Naive B cell (primary cell): ENCODE measurements at regions not wholly inside any gene's neighbourhood (a gene's known extent, or its start where the extent isn't known, plus 50 kb on each side); places are given as distances from the start of the nearest gene placed in this dataset.

Experiments
- ATAC-seq, 2 donors: fragments of 150-1000 bp; cut with Tn5 transposase; 2 replicates each; pipeline ENCODE4 v1.10.0; 2021; ENCODE audit warnings: low read depth in 2 of 2, mild to moderate bottlenecking in 2 of 2, moderate library complexity in 2 of 2
- DNase-seq: peaks from one replicate; pipeline ENCODE4 v3.0.0; 2022
- H3K27ac Mint-ChIP-seq, 6 donors: one replicate each; pipeline ENCODE4 v1.8.0; 2020 to 2022; ENCODE audit warnings: mild to moderate bottlenecking in 6 of 6, mixed read lengths in 6 of 6, moderate library complexity in 5 of 6, inconsistent platforms in 2 of 6
- H3K27me3 Mint-ChIP-seq, 3 donors: one replicate each; pipeline ENCODE4 v1.8.0; 2021 to 2022; ENCODE audit warnings: mixed read lengths in 3 of 3, mild to moderate bottlenecking in 1 of 3
- H3K36me3 Mint-ChIP-seq, 2 donors: one replicate each; pipeline ENCODE4 v1.8.0; 2020 to 2022; ENCODE audit warnings: mixed read lengths in 2 of 2, inconsistent platforms in 1 of 2, mild to moderate bottlenecking in 1 of 2
- H3K4me1 Mint-ChIP-seq, 3 donors: one replicate each; pipeline ENCODE4 v1.8.0; 2020 to 2022; ENCODE audit warnings: mixed read lengths in 3 of 3, inconsistent platforms in 1 of 3, mild to moderate bottlenecking in 1 of 3, moderate library complexity in 1 of 3
- H3K4me3 Mint-ChIP-seq, 8 donors: one replicate each; pipeline ENCODE4 v1.8.0; 2020 to 2022; ENCODE audit warnings: mild to moderate bottlenecking in 8 of 8, mixed read lengths in 8 of 8, moderate library complexity in 8 of 8, inconsistent platforms in 2 of 8
- H3K9me3 Mint-ChIP-seq, 7 donors: one replicate each; pipeline ENCODE4 v1.8.0; 2020 to 2022; ENCODE audit warnings: mixed read lengths in 7 of 7, mild to moderate bottlenecking in 5 of 7, inconsistent platforms in 2 of 7, moderate library complexity in 1 of 7

DNA sequence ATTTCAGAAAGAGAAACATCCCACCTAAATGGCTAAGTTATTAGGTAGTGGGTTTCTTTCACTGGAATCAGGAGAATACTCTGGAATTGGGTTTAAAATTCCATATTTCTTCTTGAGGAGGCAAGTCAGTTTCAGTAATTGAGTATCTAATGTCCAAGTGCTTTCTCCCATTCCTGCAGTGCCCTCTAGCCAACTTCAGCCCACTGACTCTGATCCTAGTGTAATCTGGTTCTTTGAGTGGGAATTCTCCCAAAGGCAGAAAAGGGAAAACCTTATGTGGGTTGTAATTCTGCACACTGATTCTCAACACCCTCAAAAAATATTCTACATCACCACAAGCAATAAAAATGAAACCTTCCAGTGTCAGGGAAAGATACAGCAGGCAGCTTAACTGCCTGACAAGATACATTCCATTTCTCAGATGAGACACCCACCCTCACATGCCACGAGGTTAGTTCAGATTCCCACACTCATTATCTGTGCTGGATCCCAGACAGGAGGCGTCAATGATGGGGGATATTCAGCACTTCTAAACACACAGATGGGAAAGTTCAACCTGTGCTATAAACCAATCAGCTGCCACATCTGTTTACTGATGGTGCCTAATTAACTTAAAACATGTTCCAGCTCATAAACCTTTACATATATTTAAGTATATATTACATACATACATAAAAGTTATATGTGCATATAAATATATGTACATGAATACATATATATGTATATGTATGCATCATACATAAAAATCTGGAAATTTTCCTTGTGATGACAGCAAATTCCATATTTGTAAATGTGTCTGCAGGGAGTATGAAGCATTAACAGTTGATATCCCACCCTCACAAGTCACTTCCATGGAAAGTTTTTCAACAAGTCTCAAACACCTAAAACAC, 833.4 kb upstream of the AMELY start:
- ATAC-seq (no peak), DNase-seq (no peak)
- H3K27ac Mint-ChIP-seq, result no peak overlapping the region
- H3K36me3 Mint-ChIP-seq, result no peaks in the 10 kb centered on the region
- no peak overlapping the region for H3K4me3 Mint-ChIP-seq
- H3K27me3 Mint-ChIP-seq, result peaks cover 0 to 5% (median 0%) of the 10 kb centered on the region in 3 donors
- H3K4me1 Mint-ChIP-seq, result no peaks in the 10 kb centered on the region
- no peaks in the 10 kb centered on the region for H3K9me3 Mint-ChIP-seq

DNA sequence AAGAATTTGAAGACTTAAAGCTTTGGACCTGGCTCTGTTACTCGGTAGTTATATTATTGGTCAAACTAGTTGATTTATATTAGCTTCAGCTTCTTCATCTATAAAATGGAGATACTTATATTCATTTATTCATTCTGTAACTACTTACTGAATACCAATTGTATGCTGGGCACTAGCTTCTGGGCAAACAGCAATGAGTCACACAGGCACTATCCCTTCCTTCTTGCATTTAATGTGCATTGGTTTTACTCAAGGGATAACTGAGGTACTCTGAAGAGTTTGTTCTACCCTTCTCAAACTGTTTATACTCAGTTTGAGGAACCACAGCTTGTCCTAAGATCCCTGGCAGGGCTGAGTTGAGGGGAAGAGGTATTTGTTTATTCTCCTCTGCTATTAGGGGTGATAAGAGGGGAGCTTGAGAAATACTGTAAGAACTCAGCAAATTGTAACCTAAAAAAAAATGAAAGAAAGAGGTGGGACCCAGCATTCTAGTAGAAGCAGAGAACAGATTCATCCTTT, 825.4 kb upstream of the AMELY start:
- Mint-ChIP-seq H3K27ac (no peak overlapping the region), H3K9me3 (no peaks in the 10 kb centered on the region), H3K4me1 (no peaks in the 10 kb centered on the region), H3K27me3 (peaks cover 0 to 5% (median 0%) of the 10 kb centered on the region in 3 donors), H3K36me3 (no peaks in the 10 kb centered on the region), H3K4me3 (no peak overlapping the region)
- ATAC-seq (no peak), DNase-seq (no peak)

DNA sequence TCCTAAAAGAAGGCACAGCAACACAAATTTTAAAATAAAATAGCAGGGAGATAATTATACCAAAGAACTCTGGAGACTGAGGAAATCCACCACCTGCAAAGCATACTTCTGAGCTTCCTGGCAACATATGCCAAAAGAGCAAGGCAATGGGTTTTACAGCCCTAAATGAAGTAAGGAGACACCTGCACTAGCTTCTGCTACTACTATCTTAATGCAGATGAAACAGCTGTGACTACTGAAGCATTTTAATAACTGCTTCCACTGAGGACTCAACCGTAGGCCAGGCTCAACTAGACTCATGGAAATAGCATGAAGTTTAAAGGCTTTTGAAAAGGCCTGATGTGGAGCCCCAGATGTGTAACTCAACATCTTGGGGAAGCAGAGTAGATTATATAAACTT, 820.1 kb upstream of the AMELY start:
- no peak overlapping the region for H3K4me3 Mint-ChIP-seq
- no peaks in the 10 kb centered on the region for H3K36me3 Mint-ChIP-seq
- peaks cover 0 to 31% (median 0%) of the 10 kb centered on the region in 3 donors for H3K4me1 Mint-ChIP-seq
- H3K27ac Mint-ChIP-seq, result no peak overlapping the region
- no peak for ATAC-seq
- no peaks in the 10 kb centered on the region for H3K9me3 Mint-ChIP-seq
- no peaks in the 10 kb centered on the region for H3K27me3 Mint-ChIP-seq
- no peak for DNase-seq

DNA sequence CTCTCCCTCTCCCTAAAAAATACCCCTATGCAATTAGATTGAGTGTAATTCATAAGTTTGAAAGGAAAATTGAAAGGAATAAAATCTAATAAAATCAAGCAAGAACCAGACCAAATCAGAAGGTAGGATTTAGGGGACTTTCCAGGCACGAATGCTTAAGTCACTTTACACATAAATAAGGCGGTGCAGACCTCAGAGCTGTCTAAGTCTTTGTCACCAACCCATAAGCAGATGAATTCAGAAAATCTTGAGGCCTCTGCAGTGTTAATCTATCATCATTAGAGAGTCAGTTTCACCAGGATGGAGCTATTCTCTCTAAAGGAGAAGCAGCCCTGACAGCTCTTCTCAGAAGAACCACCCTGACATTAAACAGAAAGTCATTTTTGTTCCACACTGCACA, 819.1 kb upstream of the AMELY start:
- peak overlapping the region in 2 of 8 donors; percentile 27 to 39 for H3K4me3 Mint-ChIP-seq
- H3K4me1 Mint-ChIP-seq, result peaks cover 0 to 40% (median 0%) of the 10 kb centered on the region in 3 donors
- no peaks in the 10 kb centered on the region for H3K9me3 Mint-ChIP-seq
- peak overlapping the region in 1 of 6 donors; percentile 76 for H3K27ac Mint-ChIP-seq
- DNase-seq (no peak), ATAC-seq (peak in 1 of 2 donors; percentile 67)
- H3K36me3 Mint-ChIP-seq, result no peaks in the 10 kb centered on the region
- no peaks in the 10 kb centered on the region for H3K27me3 Mint-ChIP-seq

DNA sequence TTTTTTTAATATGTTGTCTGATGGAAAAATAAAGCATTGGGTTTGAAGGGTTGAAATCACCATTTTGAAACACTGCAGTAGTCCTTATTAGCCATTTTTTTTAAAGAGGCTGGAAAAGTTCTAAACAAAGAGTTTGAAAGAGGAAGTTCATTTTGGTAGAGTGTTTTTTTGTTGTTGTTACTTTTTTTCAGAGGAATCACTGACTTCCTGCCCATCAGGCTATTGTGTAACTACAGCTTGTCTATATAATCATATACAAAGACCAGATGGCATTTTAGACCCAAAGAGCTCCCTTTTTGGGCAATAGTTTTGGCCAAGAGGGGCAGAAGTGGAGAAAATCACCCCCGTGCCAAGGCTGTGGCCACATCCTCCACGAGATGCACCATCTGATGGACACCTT, 818.5 kb upstream of the AMELY start:
- peak overlapping the region in 2 of 8 donors; percentile 27 to 39 for H3K4me3 Mint-ChIP-seq
- no peaks in the 10 kb centered on the region for H3K36me3 Mint-ChIP-seq
- ATAC-seq (peak in 1 of 2 donors; percentile 72), DNase-seq (no peak)
- H3K4me1 Mint-ChIP-seq, result peaks cover 0 to 46% (median 0%) of the 10 kb centered on the region in 3 donors
- H3K9me3 Mint-ChIP-seq, result no peaks in the 10 kb centered on the region
- no peaks in the 10 kb centered on the region for H3K27me3 Mint-ChIP-seq
- peak overlapping the region in 1 of 6 donors; percentile 76 for H3K27ac Mint-ChIP-seq

DNA sequence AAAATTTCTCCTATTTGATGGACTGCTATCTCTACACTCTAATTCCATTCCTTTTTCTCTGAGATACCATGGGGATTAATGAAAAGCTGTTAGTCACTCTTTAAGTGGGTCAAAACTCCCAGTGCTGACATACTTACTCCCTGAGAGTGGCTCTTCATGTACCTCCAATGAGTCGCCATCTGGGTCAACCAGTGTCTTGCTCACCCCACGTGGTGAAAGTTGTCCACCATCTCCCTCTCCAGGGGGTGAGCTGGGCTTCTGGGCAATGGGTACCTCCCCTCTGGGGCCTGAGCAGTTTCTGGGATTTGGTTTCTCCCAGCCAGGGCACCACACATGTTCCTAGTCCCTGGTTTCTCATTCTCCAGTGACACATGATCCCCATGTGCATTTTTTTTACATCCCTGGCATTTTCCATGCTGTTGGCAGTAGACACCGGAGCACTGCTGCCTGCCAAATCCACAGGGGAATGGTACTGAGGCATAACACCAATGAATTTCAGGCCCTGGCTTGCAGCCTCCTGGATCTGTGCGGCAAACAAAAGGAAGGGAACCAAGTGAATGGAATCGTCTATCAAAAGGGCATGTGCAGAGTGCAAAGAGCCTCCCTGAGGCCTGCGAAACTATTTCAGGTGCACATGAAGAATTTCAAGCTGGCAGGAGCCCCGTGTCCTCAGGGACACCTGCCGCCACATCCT, 817.9 kb upstream of the AMELY start:
- Mint-ChIP-seq H3K27ac (peak overlapping the region in 1 of 6 donors; percentile 76), H3K9me3 (no peaks in the 10 kb centered on the region), H3K36me3 (no peaks in the 10 kb centered on the region), H3K4me3 (peak overlapping the region in 1 of 8 donors; percentile 39), H3K27me3 (no peaks in the 10 kb centered on the region), H3K4me1 (peaks cover 0 to 52% (median 0%) of the 10 kb centered on the region in 3 donors)
- ATAC-seq (peak in 1 of 2 donors; percentile 14), DNase-seq (no peak)

DNA sequence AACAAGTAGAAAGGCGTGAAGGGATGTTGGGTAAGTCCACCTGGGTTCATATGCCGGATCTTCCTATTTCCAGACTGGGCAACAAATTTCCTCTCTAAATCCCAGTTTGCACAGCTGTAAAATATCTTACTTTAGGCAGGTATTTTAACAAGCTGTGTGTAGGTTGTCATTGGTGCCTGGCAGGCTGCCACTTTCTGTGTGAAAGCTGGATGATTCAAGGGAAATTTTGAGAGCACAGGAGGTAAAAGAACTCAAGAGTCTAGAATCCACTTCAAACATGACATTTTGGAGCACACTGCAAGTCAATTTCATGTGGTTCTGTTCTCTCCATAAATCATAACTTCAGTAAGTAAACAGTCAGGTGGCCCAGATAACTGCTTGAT, 817.4 kb upstream of the AMELY start:
- DNase-seq (no peak), ATAC-seq (no peak)
- H3K36me3 Mint-ChIP-seq, result no peaks in the 10 kb centered on the region
- no peaks in the 10 kb centered on the region for H3K27me3 Mint-ChIP-seq
- H3K4me3 Mint-ChIP-seq, result no peak overlapping the region
- no peaks in the 10 kb centered on the region for H3K9me3 Mint-ChIP-seq
- no peak overlapping the region for H3K27ac Mint-ChIP-seq
- H3K4me1 Mint-ChIP-seq, result peaks cover 0 to 58% (median 0%) of the 10 kb centered on the region in 3 donors

DNA sequence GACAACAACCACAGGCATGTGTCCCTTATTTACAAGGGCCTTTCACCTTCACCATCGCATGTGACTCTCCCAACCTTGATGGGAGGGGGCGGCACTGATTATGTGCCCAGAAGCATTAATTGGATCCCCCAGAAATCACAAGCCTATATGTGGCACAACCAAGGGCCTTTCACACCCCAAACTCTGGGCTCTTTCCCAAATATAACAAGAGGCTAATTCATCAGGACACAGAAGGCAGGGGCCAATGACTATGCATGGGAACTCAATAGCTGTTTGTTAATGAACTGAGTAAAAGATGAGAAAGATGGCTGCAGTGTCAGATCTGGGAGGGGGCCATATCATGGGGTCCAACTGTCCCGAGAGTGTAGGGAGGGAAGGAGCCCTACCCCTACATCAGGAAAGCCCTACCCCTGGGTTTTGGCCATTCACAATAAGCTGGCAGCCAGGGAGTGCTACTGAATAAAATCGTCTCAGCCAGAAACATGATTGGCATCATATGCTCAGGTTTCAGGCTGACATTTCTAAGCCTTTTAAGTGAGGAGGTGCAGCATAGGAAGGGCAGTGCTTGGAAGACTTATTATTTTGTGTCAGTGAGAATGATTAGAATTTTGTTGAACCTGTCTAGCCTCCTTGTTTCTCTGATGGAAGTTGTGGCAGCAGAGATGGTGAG, 814.4 kb upstream of the AMELY start:
- no peaks in the 10 kb centered on the region for H3K36me3 Mint-ChIP-seq
- no peak for DNase-seq
- no peak for ATAC-seq
- H3K4me3 Mint-ChIP-seq, result peak overlapping the region in 1 of 8 donors; percentile 15
- H3K27me3 Mint-ChIP-seq, result no peaks in the 10 kb centered on the region
- peaks cover 0 to 74% (median 0%) of the 10 kb centered on the region in 3 donors for H3K4me1 Mint-ChIP-seq
- peak overlapping the region in 1 of 6 donors; percentile 92 for H3K27ac Mint-ChIP-seq
- no peaks in the 10 kb centered on the region for H3K9me3 Mint-ChIP-seq

DNA sequence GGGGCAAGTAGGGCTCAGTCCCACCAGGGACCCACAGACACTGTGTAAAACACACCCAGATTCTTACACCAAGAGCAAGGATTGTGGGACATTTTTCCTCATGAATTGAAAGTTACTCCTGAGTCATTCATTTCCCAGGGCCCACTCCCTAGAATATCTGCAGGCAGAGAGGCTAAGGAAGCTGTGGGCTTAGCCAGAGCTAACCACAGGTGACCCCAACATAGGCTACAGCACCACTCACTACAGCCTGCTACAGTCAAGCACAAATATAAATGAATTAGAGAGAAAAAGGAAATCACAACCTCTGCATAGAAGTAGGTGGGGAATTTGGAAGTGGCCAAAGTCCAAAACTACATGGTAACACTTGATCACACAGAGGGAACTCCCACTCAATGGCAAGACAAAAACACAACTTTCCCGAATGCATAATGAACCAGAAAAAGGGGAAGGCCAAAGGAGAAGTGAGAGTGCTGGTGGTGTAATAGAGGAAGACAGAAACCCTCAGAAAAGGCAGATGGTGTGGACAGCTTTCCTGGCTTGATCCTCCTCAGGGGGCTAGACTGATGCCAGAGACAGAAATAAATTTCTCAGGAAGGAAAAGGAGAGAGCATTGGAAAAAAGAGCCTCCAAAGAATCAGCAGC, 812.6 kb upstream of the AMELY start:
- Mint-ChIP-seq H3K27ac (peak overlapping the region in 1 of 6 donors; percentile 49), H3K27me3 (no peaks in the 10 kb centered on the region), H3K4me3 (peak overlapping the region in 2 of 8 donors; percentile 16 to 23), H3K4me1 (peaks cover 0 to 56% (median 0%) of the 10 kb centered on the region in 3 donors), H3K9me3 (no peaks in the 10 kb centered on the region), H3K36me3 (no peaks in the 10 kb centered on the region)
- DNase-seq (no peak), ATAC-seq (peak in 1 of 2 donors; percentile 89)

DNA sequence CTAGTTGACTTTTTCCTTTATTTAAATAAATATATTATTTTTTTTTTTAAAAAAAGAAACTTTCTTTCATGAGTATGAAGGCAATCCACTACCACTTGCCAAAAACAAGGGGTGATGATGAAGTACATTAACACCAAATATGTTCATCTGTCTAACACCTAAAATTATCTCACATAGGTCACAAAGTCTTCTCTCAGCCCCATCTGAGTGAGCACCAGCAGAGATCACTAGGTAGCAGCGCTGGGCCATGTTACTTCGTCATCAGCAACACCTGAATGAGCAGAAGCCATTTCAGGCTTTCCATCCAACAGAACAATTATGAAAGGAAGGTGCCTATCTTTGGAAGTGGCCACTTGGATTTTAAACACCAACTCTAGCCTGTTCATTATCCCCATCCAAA, 811.6 kb upstream of the AMELY start:
- no peaks in the 10 kb centered on the region for H3K36me3 Mint-ChIP-seq
- H3K4me1 Mint-ChIP-seq, result peaks cover 0 to 56% (median 0%) of the 10 kb centered on the region in 3 donors
- ATAC-seq (peak in 1 of 2 donors; percentile 33), DNase-seq (no peak)
- no peaks in the 10 kb centered on the region for H3K9me3 Mint-ChIP-seq
- peak overlapping the region in 1 of 6 donors; percentile 85 for H3K27ac Mint-ChIP-seq
- H3K4me3 Mint-ChIP-seq, result no peak overlapping the region
- no peaks in the 10 kb centered on the region for H3K27me3 Mint-ChIP-seq

DNA sequence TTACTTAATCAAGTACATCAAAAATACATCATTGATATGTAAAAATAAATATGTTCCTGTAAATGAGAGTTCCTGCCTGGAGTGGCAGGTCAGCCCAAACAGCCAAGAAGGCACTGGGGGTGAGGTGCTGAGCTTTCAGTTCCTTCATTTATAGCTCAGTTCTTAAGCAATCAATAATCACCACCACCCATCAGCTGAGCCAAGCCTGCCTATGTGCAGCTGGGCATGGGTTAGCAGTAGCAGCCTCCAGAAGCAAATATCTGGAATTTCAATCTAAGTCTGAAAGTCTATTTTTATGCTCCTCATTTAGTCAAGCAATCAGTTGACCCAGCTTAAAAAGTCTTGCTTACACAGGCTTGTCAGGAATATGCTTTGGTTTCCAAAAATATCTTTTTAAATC, 811.0 kb upstream of the AMELY start:
- ATAC-seq (no peak), DNase-seq (no peak)
- H3K27ac Mint-ChIP-seq, result no peak overlapping the region
- no peaks in the 10 kb centered on the region for H3K9me3 Mint-ChIP-seq
- peaks cover 0 to 54% (median 0%) of the 10 kb centered on the region in 3 donors for H3K4me1 Mint-ChIP-seq
- no peaks in the 10 kb centered on the region for H3K27me3 Mint-ChIP-seq
- no peaks in the 10 kb centered on the region for H3K36me3 Mint-ChIP-seq
- no peak overlapping the region for H3K4me3 Mint-ChIP-seq

DNA sequence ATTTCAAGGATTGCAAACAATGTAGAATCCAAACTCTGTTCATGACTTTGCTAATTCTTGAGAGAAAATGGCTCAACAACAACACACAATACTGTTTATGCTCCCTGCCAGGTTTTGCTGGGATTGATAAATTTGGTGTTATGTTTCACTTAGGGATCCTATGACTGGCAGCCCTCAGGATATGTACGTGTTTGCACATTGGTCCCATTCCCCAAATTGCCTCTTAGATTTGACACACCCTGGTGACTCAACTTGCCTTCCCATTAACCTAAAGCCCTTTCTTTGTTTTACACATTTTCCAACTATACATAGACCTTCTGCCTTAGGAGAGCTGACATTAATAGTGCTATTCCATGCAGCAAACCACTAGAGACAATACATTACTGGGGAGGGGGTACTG, 809.4 kb upstream of the AMELY start:
- ATAC-seq (no peak), DNase-seq (no peak)
- H3K4me3 Mint-ChIP-seq, result no peak overlapping the region
- H3K9me3 Mint-ChIP-seq, result no peaks in the 10 kb centered on the region
- peak overlapping the region in 1 of 6 donors; percentile 84 for H3K27ac Mint-ChIP-seq
- peaks cover 0 to 38% (median 0%) of the 10 kb centered on the region in 3 donors for H3K4me1 Mint-ChIP-seq
- H3K36me3 Mint-ChIP-seq, result no peaks in the 10 kb centered on the region
- H3K27me3 Mint-ChIP-seq, result no peaks in the 10 kb centered on the region

DNA sequence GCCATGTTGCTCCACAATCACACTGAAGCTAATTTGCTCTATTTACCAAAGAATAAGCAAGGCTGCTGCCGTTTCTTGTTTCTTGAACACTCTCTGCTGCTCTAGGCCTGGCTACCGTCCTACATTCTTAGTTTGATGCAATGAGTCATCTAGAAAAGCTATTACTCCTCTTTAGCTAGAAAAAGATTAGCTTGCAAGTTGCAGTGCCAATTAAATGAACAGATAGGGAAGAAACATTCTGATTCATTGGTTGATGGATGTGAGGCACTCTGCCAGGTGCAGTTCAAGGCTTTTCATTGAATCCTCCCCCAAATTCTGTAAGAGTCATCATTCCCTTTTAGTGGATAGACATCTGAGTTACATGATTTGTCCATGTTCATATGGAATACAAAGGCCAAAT, 807.7 kb upstream of the AMELY start:
- Mint-ChIP-seq H3K9me3 (no peaks in the 10 kb centered on the region), H3K4me1 (peaks cover 0 to 21% (median 0%) of the 10 kb centered on the region in 3 donors), H3K27me3 (no peaks in the 10 kb centered on the region), H3K27ac (no peak overlapping the region), H3K4me3 (no peak overlapping the region), H3K36me3 (no peaks in the 10 kb centered on the region)
- no peak for ATAC-seq
- DNase-seq, result no peak
